ENCODE measurements at regions not wholly inside any gene's neighbourhood (a gene's known extent, or its start where the extent isn't known, plus 50 kb on each side); places are given as distances from the start of the nearest gene placed in this dataset.

DNA sequence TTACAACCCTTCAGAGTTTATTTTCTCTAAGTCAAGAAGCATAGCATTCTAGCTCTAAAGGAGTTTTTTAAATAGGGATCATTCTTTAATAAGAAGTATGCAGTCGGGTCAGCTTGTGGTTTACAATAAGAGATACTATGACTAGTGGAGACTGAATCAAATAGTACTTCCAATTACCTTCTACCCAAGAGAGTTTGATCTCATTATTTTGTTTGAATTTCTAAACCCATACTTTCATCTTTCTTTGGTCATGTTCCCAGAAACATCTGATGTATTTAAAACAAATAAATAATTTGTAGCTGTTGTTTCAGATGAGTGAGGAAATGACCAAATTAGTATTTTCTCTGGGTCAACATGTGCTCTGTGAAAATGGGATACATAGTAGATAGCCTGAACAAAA is 160.2 kb upstream of the CDH6 start:
- TF ChIP-seq, protein P1, sequence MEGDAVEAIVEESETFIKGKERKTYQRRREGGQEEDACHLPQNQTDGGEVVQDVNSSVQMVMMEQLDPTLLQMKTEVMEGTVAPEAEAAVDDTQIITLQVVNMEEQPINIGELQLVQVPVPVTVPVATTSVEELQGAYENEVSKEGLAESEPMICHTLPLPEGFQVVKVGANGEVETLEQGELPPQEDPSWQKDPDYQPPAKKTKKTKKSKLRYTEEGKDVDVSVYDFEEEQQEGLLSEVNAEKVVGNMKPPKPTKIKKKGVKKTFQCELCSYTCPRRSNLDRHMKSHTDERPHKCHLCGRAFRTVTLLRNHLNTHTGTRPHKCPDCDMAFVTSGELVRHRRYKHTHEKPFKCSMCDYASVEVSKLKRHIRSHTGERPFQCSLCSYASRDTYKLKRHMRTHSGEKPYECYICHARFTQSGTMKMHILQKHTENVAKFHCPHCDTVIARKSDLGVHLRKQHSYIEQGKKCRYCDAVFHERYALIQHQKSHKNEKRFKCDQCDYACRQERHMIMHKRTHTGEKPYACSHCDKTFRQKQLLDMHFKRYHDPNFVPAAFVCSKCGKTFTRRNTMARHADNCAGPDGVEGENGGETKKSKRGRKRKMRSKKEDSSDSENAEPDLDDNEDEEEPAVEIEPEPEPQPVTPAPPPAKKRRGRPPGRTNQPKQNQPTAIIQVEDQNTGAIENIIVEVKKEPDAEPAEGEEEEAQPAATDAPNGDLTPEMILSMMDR (IDR thresholded peaks at IDR 0.05): no peak
- TF ChIP-seq EP300 (IDR thresholded peaks at IDR 0.05): no peak
- TF ChIP-seq POLR2AphosphoS5 (IDR thresholded peaks at IDR 0.05): no peak
